Heart left ventricle (tissue), 16 donors: ENCODE measurements at regions not wholly inside any gene's neighbourhood (a gene's known extent, or its start where the extent isn't known, plus 50 kb on each side); places are given as distances from the start of the nearest gene placed in this dataset.
A peak's percentile ranks its signal among the peaks of the same experiment; 100 is the strongest.

Experiments used
- ATAC-seq, 4 donors: fragments of 200-7000 bp; cut with Tn5 transposase; one replicate each; pipeline ENCODE4 v1.9.1; 2020 to 2022; ENCODE audit warnings: moderate library complexity in 4 of 4, mild to moderate bottlenecking in 3 of 4, moderate number of reproducible peaks in 1 of 4
- DNase-seq, 5 donors: peaks; one replicate each; pipeline ENCODE4 v3.0.0-alpha.2; 2020
- H3K27ac ChIP-seq, 12 donors: fragments of 200-600 bp; sonication (generic) in 4 of 12; one replicate each; pipeline versions ENCODE4 v1.5.0 to v1.8.0; 2016 to 2022; ENCODE audit warnings: mild to moderate bottlenecking in 2 of 12
- H3K27me3 ChIP-seq, 9 donors: fragments of 200-600 bp; sonication (generic) in 2 of 9; one replicate each; pipeline versions ENCODE4 v1.5.1 to v1.8.0; 2016 to 2022; ENCODE audit warnings: mild to moderate bottlenecking in 3 of 9
- H3K36me3 ChIP-seq, 9 donors: fragments of 200-600 bp; sonication (generic) in 2 of 9; one replicate each; pipeline versions ENCODE4 v1.5.0 to v1.8.0; 2018 to 2022; ENCODE audit warnings: mild to moderate bottlenecking in 2 of 9
- H3K4me1 ChIP-seq, 12 donors: fragments of 200-600 bp; sonication (generic) in 4 of 12; one replicate each; pipeline versions ENCODE4 v1.5.0 to v1.8.0; 2016 to 2022; ENCODE audit warnings: mild to moderate bottlenecking in 3 of 12
- H3K4me3 ChIP-seq, 12 donors: fragments of 200-600 bp; sonication (generic) in 4 of 12; one replicate each; pipeline versions ENCODE4 v1.5.0 to v1.8.0; 2017 to 2022; ENCODE audit warnings: mild to moderate bottlenecking in 9 of 12, moderate library complexity in 4 of 12
- H3K9me3 ChIP-seq, 12 donors: fragments of 200-600 bp; sonication (generic) in 4 of 12; one replicate each; pipeline versions ENCODE4 v1.5.0 to v1.8.0; 2016 to 2022; ENCODE audit warnings: mild to moderate bottlenecking in 1 of 12
- POLR2A ChIP-seq, 2 donors: fragments of 450-650 bp; IDR thresholded peaks; one replicate each; pipeline ENCODE4 v1.6.1; 2017; ENCODE audit warnings: antibody characterized with exemption in 2 of 2, mild to moderate bottlenecking in 2 of 2, moderate library complexity in 2 of 2
- WGBS, 4 donors: extraction: QIAGEN DNeasy Blood & Tissue Kit in 2 of 4; methylation state at CpG; one replicate each; pipeline versions ENCODE4 v1.1.5 to v1.1.7; 2013 to 2018; 5-methylcytosine and 5-hydroxymethylcytosine counted together
- intact Hi-C, 10 donors: fragments of 100-400 bp; cut with DNase I; formaldehyde crosslinking; loops; one replicate each; pipeline versions ENCODE4 v1.11.1 to v1.14.2; 2022
- TF ChIP-seq, protein P1 (sequence below), 12 donors: fragments of 200-600 bp; sonication (generic) in 4 of 12; IDR thresholded peaks; one replicate each; pipeline versions ENCODE4 v1.5.0 to v1.8.0; 2018 to 2022; ENCODE audit warnings: antibody characterized with exemption in 12 of 12, mild to moderate bottlenecking in 5 of 12
- donor health status: ischemic (EF 13 %, LVEDD 7.1; RV severe dilation, severe dysfunction).
- donor health status: healthy with polysubstance abuse.
- donor health status: DM: no; HTN: yes; CAD: no.
- donor health status: DM: no; HTN: no; CAD: no.
- donor health status: ischemic (EF 25% LVEDD 6.9; RV normal size, moderate dysfunction).
- donor health status: ischemic (EF 25% LVEDD 5.7; RV mildly dilated, moderate dysfunction).
- donor health status: healthy.
- donor health status: DM: yes; HTN: yes; CAD: no.
- donor health status: ischemic (EF 35%, LVEDD 5.7; RV mildly dilated, moderate dysfunction).
- donor health status: nonischemic (EF 11% LVEDD 7.7; RV severe dilation, severe dysfunction).
- donor health status: DM: yes; HTN: yes; CAD: no.
- donor health status: PGD.
- donor health status: ischemic (EF 29% LVEDD 5.4; RV normal size, mild dysfunction).
- donor health status: nonischemic (EF 23%, LVEDD 6.1; RV moderate dilation, normal function).

DNA sequence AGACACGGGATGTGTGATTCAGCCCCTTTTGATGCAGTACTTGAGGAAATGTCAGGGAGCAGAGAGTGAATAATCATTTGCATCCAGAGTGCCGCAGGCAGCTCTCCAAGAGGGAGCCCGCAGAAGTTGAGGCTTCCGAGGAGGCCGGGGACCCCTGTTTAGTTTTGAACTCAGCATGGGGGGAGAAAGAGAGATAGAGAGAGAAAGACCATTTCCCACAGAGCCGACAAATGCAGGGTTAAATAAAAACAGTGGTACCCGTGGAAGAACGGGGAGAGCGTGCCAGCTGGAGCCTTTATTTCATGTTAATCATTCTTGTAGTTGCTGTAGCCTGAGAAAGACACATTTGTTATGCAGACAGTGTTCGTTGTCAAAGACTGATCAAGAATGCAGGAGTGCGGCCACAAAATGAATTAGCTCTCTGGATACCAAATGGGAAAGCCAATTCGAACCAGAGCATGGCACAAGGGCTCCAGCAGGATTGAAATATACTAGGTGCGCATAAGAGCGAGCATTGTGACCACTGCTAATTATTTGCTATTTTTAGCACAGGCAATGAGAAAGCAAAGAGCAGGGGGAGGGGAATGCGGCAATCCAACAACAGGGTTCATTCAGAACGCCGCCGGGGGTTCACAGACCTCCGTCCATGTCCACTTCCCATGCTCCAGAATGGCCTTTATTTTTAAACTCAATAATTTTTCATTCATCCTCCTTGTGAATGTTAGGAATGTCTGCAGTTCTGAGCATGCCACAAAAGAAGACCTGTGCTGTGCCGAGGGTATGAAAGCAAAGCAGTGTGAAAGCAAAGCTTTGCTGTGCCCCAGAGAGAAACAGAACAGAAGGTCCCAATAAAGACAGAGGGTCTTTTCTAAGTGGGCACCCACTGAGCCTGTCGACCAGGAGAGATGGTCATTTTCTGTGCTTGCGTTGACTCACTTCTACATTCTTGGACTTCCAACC is 243.9 kb upstream of the VCX3A start:
- intact Hi-C loops = no loop called here
- peak in 1 of 4 donors; percentile 41 for ATAC-seq
- H3K9me3 ChIP-seq = no peaks in the 10 kb centered on the region
- no peaks in the 10 kb centered on the region for H3K4me1 ChIP-seq
- no peaks in the 10 kb centered on the region for H3K36me3 ChIP-seq
- H3K27me3 ChIP-seq = no peaks in the 10 kb centered on the region
- H3K27ac ChIP-seq = no peak overlapping the region
- H3K4me3 ChIP-seq = peak overlapping the region in 2 of 12 donors; percentile 17 to 24
- no peak for DNase-seq
- WGBS, 4 donors = 27 to 40% (median 32%) methylated on average over 22 of the region's 22 CpGs
- TF ChIP-seq POLR2A (IDR thresholded peaks at IDR 0.05) = no peak
- TF ChIP-seq, protein P1, sequence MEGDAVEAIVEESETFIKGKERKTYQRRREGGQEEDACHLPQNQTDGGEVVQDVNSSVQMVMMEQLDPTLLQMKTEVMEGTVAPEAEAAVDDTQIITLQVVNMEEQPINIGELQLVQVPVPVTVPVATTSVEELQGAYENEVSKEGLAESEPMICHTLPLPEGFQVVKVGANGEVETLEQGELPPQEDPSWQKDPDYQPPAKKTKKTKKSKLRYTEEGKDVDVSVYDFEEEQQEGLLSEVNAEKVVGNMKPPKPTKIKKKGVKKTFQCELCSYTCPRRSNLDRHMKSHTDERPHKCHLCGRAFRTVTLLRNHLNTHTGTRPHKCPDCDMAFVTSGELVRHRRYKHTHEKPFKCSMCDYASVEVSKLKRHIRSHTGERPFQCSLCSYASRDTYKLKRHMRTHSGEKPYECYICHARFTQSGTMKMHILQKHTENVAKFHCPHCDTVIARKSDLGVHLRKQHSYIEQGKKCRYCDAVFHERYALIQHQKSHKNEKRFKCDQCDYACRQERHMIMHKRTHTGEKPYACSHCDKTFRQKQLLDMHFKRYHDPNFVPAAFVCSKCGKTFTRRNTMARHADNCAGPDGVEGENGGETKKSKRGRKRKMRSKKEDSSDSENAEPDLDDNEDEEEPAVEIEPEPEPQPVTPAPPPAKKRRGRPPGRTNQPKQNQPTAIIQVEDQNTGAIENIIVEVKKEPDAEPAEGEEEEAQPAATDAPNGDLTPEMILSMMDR (IDR thresholded peaks at IDR 0.05) = no peak

DNA sequence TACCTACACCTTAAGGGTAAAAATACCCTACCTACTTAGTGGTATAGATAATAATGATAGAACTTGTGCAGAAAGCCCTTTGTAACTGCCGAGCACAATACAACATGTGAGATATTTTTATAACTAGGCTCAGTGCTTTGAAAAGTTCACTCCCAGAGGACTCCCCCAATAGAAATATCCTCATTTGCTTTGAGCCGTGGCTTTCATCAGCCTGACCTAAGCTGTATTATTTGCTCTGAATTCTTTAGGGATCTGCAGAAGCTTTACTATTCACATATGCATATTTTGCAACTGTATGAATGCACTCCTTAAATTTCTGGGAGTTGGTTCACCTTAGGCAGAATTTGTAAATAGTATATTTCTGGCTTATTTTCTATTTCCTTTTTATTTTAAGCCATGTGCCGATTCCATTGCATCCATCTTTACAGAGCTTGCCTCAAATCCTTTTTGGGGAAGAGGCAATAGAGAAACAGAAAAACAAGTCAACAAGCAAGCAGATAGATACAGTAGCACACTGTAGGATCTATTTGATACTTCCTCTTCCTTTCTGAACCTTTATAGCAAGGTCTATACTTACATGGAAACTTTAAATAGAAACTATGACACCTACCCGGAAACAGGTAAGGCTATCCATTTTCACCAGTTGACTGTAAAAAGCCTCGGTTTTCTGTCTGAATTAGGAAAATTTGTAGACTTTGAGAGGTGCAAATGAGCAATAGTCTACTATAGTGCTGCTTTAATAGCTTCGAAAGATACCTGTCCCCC is 242.5 kb upstream of the VCX3A start:
- no peak for TF ChIP-seq POLR2A (IDR thresholded peaks at IDR 0.05)
- TF ChIP-seq, protein P1 (IDR thresholded peaks at IDR 0.05) = no peak
- H3K4me3 ChIP-seq = no peak overlapping the region
- no peaks in the 10 kb centered on the region for H3K4me1 ChIP-seq
- WGBS, 4 donors = 75 to 79% (median 77%) methylated on average over 6 of the region's 6 CpGs
- intact Hi-C loops = no loop called here
- no peaks in the 10 kb centered on the region for H3K27me3 ChIP-seq
- no peaks in the 10 kb centered on the region for H3K9me3 ChIP-seq
- no peak overlapping the region for H3K27ac ChIP-seq
- DNase-seq = no peak
- no peak for ATAC-seq
- H3K36me3 ChIP-seq = no peaks in the 10 kb centered on the region

DNA sequence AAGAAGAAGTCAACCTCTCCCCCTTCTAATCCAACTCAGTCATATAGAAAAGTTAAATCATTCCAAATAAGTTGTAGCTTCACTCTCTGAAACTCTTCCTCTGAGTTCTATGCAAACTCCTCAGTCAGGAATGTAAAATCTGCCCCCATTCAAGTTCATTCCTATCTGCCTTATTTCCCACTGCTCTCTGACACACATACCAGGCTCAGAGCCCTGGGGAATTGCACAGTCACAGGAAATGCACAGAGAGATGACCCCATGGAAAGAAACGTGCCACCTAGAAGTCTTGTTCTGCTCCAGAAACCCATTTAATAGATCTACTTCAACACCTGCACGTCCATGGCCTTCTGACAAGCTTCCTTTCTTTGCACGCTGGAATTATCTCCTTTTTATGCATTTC is 236.0 kb upstream of the VCX3A start:
- H3K27ac ChIP-seq = no peak overlapping the region
- no peaks in the 10 kb centered on the region for H3K4me1 ChIP-seq
- DNase-seq (no peak), ATAC-seq (no peak)
- intact Hi-C loops = no loop called here
- H3K9me3 ChIP-seq = peaks cover 0 to 3% (median 0%) of the 10 kb centered on the region in 12 donors
- H3K27me3 ChIP-seq = no peaks in the 10 kb centered on the region
- no peak for TF ChIP-seq POLR2A (IDR thresholded peaks at IDR 0.05)
- WGBS, 4 donors = 70 to 75% (median 71%) methylated on average over 3 of the region's 3 CpGs
- no peaks in the 10 kb centered on the region for H3K36me3 ChIP-seq
- no peak overlapping the region for H3K4me3 ChIP-seq

DNA sequence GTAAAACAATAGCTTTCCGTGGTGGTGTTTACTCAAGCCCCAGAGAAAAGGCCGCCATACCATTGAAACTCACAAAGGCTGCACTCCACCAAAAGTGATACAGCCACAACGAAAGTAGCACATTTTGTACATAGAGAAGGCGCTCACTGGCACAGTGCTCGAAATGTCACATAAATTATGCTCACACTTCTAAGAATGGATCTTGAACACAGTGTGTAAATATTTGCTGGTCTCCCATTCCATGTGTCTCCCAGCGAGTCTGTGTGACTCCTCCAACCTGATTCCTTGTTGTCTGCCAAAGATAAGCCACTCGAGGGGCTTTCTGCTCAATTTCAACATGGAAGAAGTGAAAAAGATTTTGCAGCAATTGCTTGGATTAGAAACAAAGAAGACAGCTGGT is 234.0 kb upstream of the VCX3A start:
- no peak for DNase-seq
- WGBS, 4 donors = 74 to 77% (median 76%) methylated on average over 7 of the region's 7 CpGs
- ATAC-seq = no peak

More for the DNA sequence above, 234.0 kb upstream of the VCX3A start:
- Histone ChIP-seq H3K4me1 (no peaks in the 10 kb centered on the region), H3K27ac (no peak overlapping the region), H3K27me3 (no peaks in the 10 kb centered on the region), H3K36me3 (no peaks in the 10 kb centered on the region), H3K9me3 (peaks cover 0 to 10% (median 0%) of the 10 kb centered on the region in 12 donors), H3K4me3 (no peak overlapping the region)
- TF ChIP-seq, protein P1 (IDR thresholded peaks at IDR 0.05) = no peak
- no peak for TF ChIP-seq POLR2A (IDR thresholded peaks at IDR 0.05)
- intact Hi-C loops = no loop called here
